ENCODE measurements at regions not wholly inside any gene's neighbourhood (a gene's known extent, or its start where the extent isn't known, plus 50 kb on each side); places are given as distances from the start of the nearest gene placed in this dataset.
"Not testable (repeated sequence)": the region's sequence is repeated elsewhere in the genome, so short reads cannot be mapped to it uniquely, and the experiment has no call there.

- no CpG with 5 or more reads among the region's 2 CpGs for WGBS (ENCODE audit: insufficient coverage)
- Mint-ChIP-seq H3K4me3 (no peak overlapping the region), H3K27ac (no peak overlapping the region), H3K4me1 (no peaks in the 10 kb centered on the region), H3K9me3 (ENCODE audit: insufficient read depth) (no peaks in the 10 kb centered on the region), H3K27me3 (no peaks in the 10 kb centered on the region)
- H3K9ac ChIP-seq (ENCODE audit: low read length) = no peak overlapping the region
- DNase-seq (no peak), ATAC-seq (ENCODE audit: low read depth) (no peak)
- H3K36me3 ChIP-seq (replicated peaks in 1 of 2; ENCODE audit: control extremely low read depth in 1 of 2, control insufficient read depth in 1 of 2, extremely low read depth in 1 of 2, insufficient read depth in 2 of 2, low read length in 1 of 2) = no peaks in the 10 kb centered on the region
- H3K27me3 ChIP-seq (replicated peaks in 1 of 4; ENCODE audit: control extremely low read depth in 1 of 4, control insufficient read depth in 3 of 4, insufficient read depth in 4 of 4, low read length in 3 of 4) = no peaks in the 10 kb centered on the region
- no peak overlapping the region for H3K4me2 ChIP-seq (replicated peaks; ENCODE audit: low read depth, low read length, poor library complexity, severe bottlenecking)
- no peaks in the 10 kb centered on the region for H3K79me2 ChIP-seq (ENCODE audit: control insufficient read depth, insufficient read depth, low read length)
- no peak overlapping the region for H2AFZ ChIP-seq (ENCODE audit: insufficient read depth, low read depth, low read length, poor library complexity, severe bottlenecking)
- no peaks in the 10 kb centered on the region for H3K9me3 ChIP-seq (ENCODE audit: control extremely low read depth in 1 of 3, control insufficient read depth in 2 of 3, insufficient read depth in 1 of 3, low read length in 2 of 3)
- CTCF ChIA-PET = no interaction called here
- TF ChIP-seq EZH2 (IDR thresholded peaks at IDR 0.05; ENCODE audit: borderline replicate concordance, insufficient read depth, low read depth, low read length, poor library complexity, severe bottlenecking) (no peak), CTCF (IDR thresholded peaks at IDR 0.05) (no peak)
- no peaks in the 10 kb centered on the region for H3K4me1 ChIP-seq (ENCODE audit: control insufficient read depth in 2 of 2, insufficient read depth in 2 of 2, low read length in 2 of 2)
- intact Hi-C loops (cut with micrococcal nuclease) = no loop called here
- H3K4me3 ChIP-seq (ENCODE audit: control extremely low read depth in 1 of 5, extremely low read depth in 1 of 5, insufficient read depth in 1 of 5, low read depth in 2 of 5, low read length in 4 of 5) = no peak overlapping the region
- H3K27ac ChIP-seq (ENCODE audit: low read length in 2 of 2) = no peak overlapping the region
- POLR2A ChIA-PET = no interaction called here
- no peaks in the 10 kb centered on the region for H4K20me1 ChIP-seq (ENCODE audit: control insufficient read depth, insufficient read depth, low read length, poor library complexity, severe bottlenecking)
These were observed 202.7 kb downstream of the PTH2R start for GRCh38 chr2:208609166-208609804.

GRCh38 chr2:208615675-208616074 lies 209.1 kb downstream of the PTH2R start:
- H3K4me3 ChIP-seq (ENCODE audit: control extremely low read depth in 1 of 5, extremely low read depth in 1 of 5, insufficient read depth in 1 of 5, low read depth in 2 of 5, low read length in 4 of 5); H3K4me1 Mint-ChIP-seq; ATAC-seq (ENCODE audit: low read depth); CTCF ChIA-PET; H3K27me3 ChIP-seq (replicated peaks in 1 of 4; ENCODE audit: control extremely low read depth in 1 of 4, control insufficient read depth in 3 of 4, insufficient read depth in 4 of 4, low read length in 3 of 4); H3K9me3 Mint-ChIP-seq (ENCODE audit: insufficient read depth); H3K9me3 ChIP-seq (ENCODE audit: control extremely low read depth in 1 of 3, control insufficient read depth in 2 of 3, insufficient read depth in 1 of 3, low read length in 2 of 3); H3K27ac ChIP-seq (ENCODE audit: low read length in 2 of 2); H3K4me2 ChIP-seq (replicated peaks; ENCODE audit: low read depth, low read length, poor library complexity, severe bottlenecking); POLR2A ChIA-PET; intact Hi-C loops (cut with micrococcal nuclease); H2AFZ ChIP-seq (ENCODE audit: insufficient read depth, low read depth, low read length, poor library complexity, severe bottlenecking); DNase-seq; H3K27ac Mint-ChIP-seq; H3K79me2 ChIP-seq (ENCODE audit: control insufficient read depth, insufficient read depth, low read length); H4K20me1 ChIP-seq (ENCODE audit: control insufficient read depth, insufficient read depth, low read length, poor library complexity, severe bottlenecking); H3K4me1 ChIP-seq (ENCODE audit: control insufficient read depth in 2 of 2, insufficient read depth in 2 of 2, low read length in 2 of 2); H3K9ac ChIP-seq (ENCODE audit: low read length); H3K27me3 Mint-ChIP-seq; H3K36me3 ChIP-seq (replicated peaks in 1 of 2; ENCODE audit: control extremely low read depth in 1 of 2, control insufficient read depth in 1 of 2, extremely low read depth in 1 of 2, insufficient read depth in 2 of 2, low read length in 1 of 2); H3K4me3 Mint-ChIP-seq: not testable (repeated sequence)
- 64% methylated on average over 1 of the region's 1 CpG for WGBS (ENCODE audit: insufficient coverage)
